ENCODE measurements at regions not wholly inside any gene's neighbourhood (a gene's known extent, or its start where the extent isn't known, plus 50 kb on each side); places are given as distances from the start of the nearest gene placed in this dataset.

DNA sequence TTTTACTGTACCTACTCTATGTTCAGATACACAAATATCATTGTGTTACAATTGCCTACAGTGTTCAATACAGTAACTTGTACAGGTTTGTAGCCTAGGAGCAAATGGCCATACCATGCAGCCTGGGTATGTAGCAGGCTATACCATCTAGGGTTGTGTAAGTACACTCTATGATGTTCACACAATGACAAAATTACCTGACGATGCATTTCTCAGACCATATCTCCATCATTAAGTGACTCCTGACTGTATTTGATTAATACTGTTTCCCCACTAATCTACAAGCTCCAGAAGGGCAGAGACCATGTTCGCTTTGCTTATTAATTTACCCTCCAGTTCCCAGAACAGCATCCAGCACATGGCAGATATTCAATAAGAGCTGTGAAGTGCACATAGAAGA lies 372.2 kb downstream of the METTL4 start:
- no peak for ATAC-seq (ENCODE audit: insufficient read depth, low read depth)
- Histone ChIP-seq H2AFZ (ENCODE audit: low read depth, low read length) (no peak overlapping the region), H3K79me2 (ENCODE audit: insufficient read depth, low read length) (no peaks in the 10 kb centered on the region), H3K4me1 (ENCODE audit: insufficient read depth, low read length) (no peaks in the 10 kb centered on the region), H3K4me2 (ENCODE audit: insufficient read depth, low read length) (no peak overlapping the region), H3K36me3 (ENCODE audit: insufficient read depth, low read length) (no peaks in the 10 kb centered on the region), H3K27me3 (ENCODE audit: insufficient read depth, low read length, poor library complexity) (no peaks in the 10 kb centered on the region), H3K4me3 (ENCODE audit: low read depth in 1 of 2, low read length in 2 of 2) (no peak overlapping the region), H3K9ac (ENCODE audit: low read depth, low read length) (no peak overlapping the region), H3K9me3 (ENCODE audit: insufficient read depth, low read length, severe bottlenecking) (no peaks in the 10 kb centered on the region), H3K27ac (ENCODE audit: low read length) (no peak overlapping the region), H4K20me1 (ENCODE audit: insufficient read depth, low read length) (no peaks in the 10 kb centered on the region)
- TF ChIP-seq, protein P1, sequence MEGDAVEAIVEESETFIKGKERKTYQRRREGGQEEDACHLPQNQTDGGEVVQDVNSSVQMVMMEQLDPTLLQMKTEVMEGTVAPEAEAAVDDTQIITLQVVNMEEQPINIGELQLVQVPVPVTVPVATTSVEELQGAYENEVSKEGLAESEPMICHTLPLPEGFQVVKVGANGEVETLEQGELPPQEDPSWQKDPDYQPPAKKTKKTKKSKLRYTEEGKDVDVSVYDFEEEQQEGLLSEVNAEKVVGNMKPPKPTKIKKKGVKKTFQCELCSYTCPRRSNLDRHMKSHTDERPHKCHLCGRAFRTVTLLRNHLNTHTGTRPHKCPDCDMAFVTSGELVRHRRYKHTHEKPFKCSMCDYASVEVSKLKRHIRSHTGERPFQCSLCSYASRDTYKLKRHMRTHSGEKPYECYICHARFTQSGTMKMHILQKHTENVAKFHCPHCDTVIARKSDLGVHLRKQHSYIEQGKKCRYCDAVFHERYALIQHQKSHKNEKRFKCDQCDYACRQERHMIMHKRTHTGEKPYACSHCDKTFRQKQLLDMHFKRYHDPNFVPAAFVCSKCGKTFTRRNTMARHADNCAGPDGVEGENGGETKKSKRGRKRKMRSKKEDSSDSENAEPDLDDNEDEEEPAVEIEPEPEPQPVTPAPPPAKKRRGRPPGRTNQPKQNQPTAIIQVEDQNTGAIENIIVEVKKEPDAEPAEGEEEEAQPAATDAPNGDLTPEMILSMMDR (IDR thresholded peaks at IDR 0.05; ENCODE audit: borderline replicate concordance, extremely low read depth, low read length, poor library complexity, severe bottlenecking): no peak
- TF ChIP-seq EZH2 (IDR thresholded peaks at IDR 0.05; ENCODE audit: borderline replicate concordance, low read depth, low read length, severe bottlenecking): no peak
- DNase-seq: no peak

DNA sequence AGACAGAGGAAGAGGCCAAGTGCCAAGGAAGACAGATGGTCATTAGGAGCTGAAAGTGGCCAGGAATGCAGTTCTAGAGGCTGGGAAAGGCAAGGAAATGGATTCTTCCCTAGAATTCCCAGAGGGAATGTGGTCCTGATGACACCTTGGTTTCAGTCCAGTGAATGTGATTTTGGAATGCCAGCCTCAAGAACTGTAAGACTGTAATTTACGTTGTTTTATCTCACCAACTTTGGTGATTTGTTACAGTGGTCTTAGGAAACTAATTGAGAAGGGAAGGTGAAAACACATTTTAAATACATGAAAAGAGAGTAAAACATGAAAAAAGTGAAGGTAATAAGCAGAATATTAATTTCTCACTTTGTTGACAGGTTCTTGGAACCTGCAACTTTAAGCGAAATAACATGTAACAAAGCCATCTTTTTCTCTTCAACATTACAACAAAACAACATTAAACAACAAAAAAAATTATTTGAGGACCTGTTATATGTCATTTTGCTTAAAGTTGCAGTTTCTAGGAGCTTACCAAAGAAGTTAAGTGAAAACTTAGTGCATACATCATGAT lies 370.2 kb downstream of the METTL4 start:
- H3K79me2 ChIP-seq (ENCODE audit: insufficient read depth, low read length): no peaks in the 10 kb centered on the region
- no peak overlapping the region for H3K27ac ChIP-seq (ENCODE audit: low read length)
- TF ChIP-seq, protein P1 (IDR thresholded peaks at IDR 0.05; ENCODE audit: borderline replicate concordance, extremely low read depth, low read length, poor library complexity, severe bottlenecking): no peak
- no peak for TF ChIP-seq EZH2 (IDR thresholded peaks at IDR 0.05; ENCODE audit: borderline replicate concordance, low read depth, low read length, severe bottlenecking)
- H4K20me1 ChIP-seq (ENCODE audit: insufficient read depth, low read length): no peaks in the 10 kb centered on the region
- H2AFZ ChIP-seq (ENCODE audit: low read depth, low read length): no peak overlapping the region
- H3K4me3 ChIP-seq (ENCODE audit: low read depth in 1 of 2, low read length in 2 of 2): no peak overlapping the region
- H3K36me3 ChIP-seq (ENCODE audit: insufficient read depth, low read length): no peaks in the 10 kb centered on the region
- H3K9ac ChIP-seq (ENCODE audit: low read depth, low read length): no peak overlapping the region
- H3K9me3 ChIP-seq (ENCODE audit: insufficient read depth, low read length, severe bottlenecking): no peaks in the 10 kb centered on the region
- ATAC-seq (ENCODE audit: insufficient read depth, low read depth) (no peak), DNase-seq (no peak)
- H3K4me1 ChIP-seq (ENCODE audit: insufficient read depth, low read length): no peaks in the 10 kb centered on the region
- H3K4me2 ChIP-seq (ENCODE audit: insufficient read depth, low read length): no peak overlapping the region
- no peaks in the 10 kb centered on the region for H3K27me3 ChIP-seq (ENCODE audit: insufficient read depth, low read length, poor library complexity)

DNA sequence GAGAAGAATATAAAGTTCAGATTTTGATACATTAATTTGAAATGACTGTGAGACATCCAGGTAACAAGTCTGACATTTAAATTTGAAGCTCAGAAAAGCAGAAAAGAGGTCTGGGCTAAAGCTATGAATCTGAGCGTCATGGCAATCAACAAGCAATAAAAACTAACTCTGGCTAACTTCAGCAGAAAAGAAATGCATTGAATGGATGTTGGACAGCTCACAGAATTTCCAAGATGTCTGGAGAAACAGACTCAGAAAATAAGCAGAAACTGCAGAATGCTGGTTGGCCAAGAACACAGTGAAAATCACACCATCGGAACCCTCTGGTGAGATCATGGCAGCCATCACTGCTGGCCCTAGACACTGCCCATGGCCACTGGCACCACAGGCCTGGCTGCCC lies 366.6 kb downstream of the METTL4 start:
- H3K4me3 ChIP-seq (ENCODE audit: low read depth in 1 of 2, low read length in 2 of 2): no peak overlapping the region
- TF ChIP-seq, protein P1 (IDR thresholded peaks at IDR 0.05; ENCODE audit: borderline replicate concordance, extremely low read depth, low read length, poor library complexity, severe bottlenecking): no peak
- no peak for TF ChIP-seq EZH2 (IDR thresholded peaks at IDR 0.05; ENCODE audit: borderline replicate concordance, low read depth, low read length, severe bottlenecking)
- H3K4me2 ChIP-seq (ENCODE audit: insufficient read depth, low read length): no peak overlapping the region
- ATAC-seq (ENCODE audit: insufficient read depth, low read depth): no peak
- H3K36me3 ChIP-seq (ENCODE audit: insufficient read depth, low read length): no peaks in the 10 kb centered on the region
- H3K27me3 ChIP-seq (ENCODE audit: insufficient read depth, low read length, poor library complexity): peaks cover 4% of the 10 kb centered on the region
- no peaks in the 10 kb centered on the region for H3K4me1 ChIP-seq (ENCODE audit: insufficient read depth, low read length)
- H3K27ac ChIP-seq (ENCODE audit: low read length): no peak overlapping the region
- H3K79me2 ChIP-seq (ENCODE audit: insufficient read depth, low read length): no peaks in the 10 kb centered on the region
- H2AFZ ChIP-seq (ENCODE audit: low read depth, low read length): no peak overlapping the region
- DNase-seq: no peak
- H3K9me3 ChIP-seq (ENCODE audit: insufficient read depth, low read length, severe bottlenecking): no peaks in the 10 kb centered on the region
- no peak overlapping the region for H3K9ac ChIP-seq (ENCODE audit: low read depth, low read length)
- no peaks in the 10 kb centered on the region for H4K20me1 ChIP-seq (ENCODE audit: insufficient read depth, low read length)

DNA sequence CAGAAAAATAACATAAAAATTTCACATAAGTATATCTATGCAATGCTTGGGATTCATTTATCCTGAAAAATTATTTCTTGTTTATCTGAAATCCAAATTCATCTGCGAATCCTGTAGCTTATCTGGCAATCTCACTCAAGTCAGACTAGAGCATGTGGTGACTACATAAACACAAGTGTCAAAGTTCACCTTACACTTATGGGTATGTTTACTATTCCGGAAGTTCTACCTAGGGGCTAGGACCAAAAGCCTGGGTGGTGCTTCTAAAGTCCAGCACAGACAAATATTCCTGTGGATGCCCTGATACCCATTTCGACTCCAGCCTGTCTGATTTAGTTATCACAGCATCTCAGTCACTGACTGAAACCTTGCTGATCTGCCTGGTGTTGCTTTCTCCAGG lies 364.0 kb downstream of the METTL4 start:
- H3K27me3 ChIP-seq (ENCODE audit: insufficient read depth, low read length, poor library complexity): peaks cover 4% of the 10 kb centered on the region
- no peak for ATAC-seq (ENCODE audit: insufficient read depth, low read depth)
- H3K27ac ChIP-seq (ENCODE audit: low read length): no peak overlapping the region
- H2AFZ ChIP-seq (ENCODE audit: low read depth, low read length): no peak overlapping the region
- DNase-seq: no peak
- no peaks in the 10 kb centered on the region for H3K9me3 ChIP-seq (ENCODE audit: insufficient read depth, low read length, severe bottlenecking)
- no peaks in the 10 kb centered on the region for H3K4me1 ChIP-seq (ENCODE audit: insufficient read depth, low read length)
- TF ChIP-seq, protein P1 (IDR thresholded peaks at IDR 0.05; ENCODE audit: borderline replicate concordance, extremely low read depth, low read length, poor library complexity, severe bottlenecking): no peak
- TF ChIP-seq EZH2 (IDR thresholded peaks at IDR 0.05; ENCODE audit: borderline replicate concordance, low read depth, low read length, severe bottlenecking): no peak
- no peaks in the 10 kb centered on the region for H4K20me1 ChIP-seq (ENCODE audit: insufficient read depth, low read length)
- no peak overlapping the region for H3K9ac ChIP-seq (ENCODE audit: low read depth, low read length)
- H3K79me2 ChIP-seq (ENCODE audit: insufficient read depth, low read length): no peaks in the 10 kb centered on the region
- H3K36me3 ChIP-seq (ENCODE audit: insufficient read depth, low read length): no peaks in the 10 kb centered on the region
- H3K4me3 ChIP-seq (ENCODE audit: low read depth in 1 of 2, low read length in 2 of 2): no peak overlapping the region
- no peak overlapping the region for H3K4me2 ChIP-seq (ENCODE audit: insufficient read depth, low read length)

Measured in DND-41 (cell line).